ENCODE measurements at regions not wholly inside any gene's neighbourhood (a gene's known extent, or its start where the extent isn't known, plus 50 kb on each side); places are given as distances from the start of the nearest gene placed in this dataset.

- Histone ChIP-seq H3K36me3 (ENCODE audit: control insufficient read depth in 2 of 2, insufficient read depth in 2 of 2, low read length in 1 of 2) (no peaks in the 10 kb centered on the region), H4K20me1 (ENCODE audit: control insufficient read depth, insufficient read depth) (no peaks in the 10 kb centered on the region), H3K9ac (ENCODE audit: control insufficient read depth, insufficient read depth, low read length) (no peak overlapping the region), H3K79me2 (ENCODE audit: control insufficient read depth, insufficient read depth, low read length) (no peaks in the 10 kb centered on the region), H3K27ac (ENCODE audit: control insufficient read depth, insufficient read depth) (no peak overlapping the region), H3K4me1 (ENCODE audit: control insufficient read depth, insufficient read depth, low read length) (no peaks in the 10 kb centered on the region), H2AFZ (ENCODE audit: control insufficient read depth, low read depth, low read length) (no peak overlapping the region), H3K4me3 (no peak overlapping the region), H3K4me2 (ENCODE audit: control insufficient read depth, insufficient read depth) (no peak overlapping the region), H3K9me3 (replicated peaks; ENCODE audit: control insufficient read depth, insufficient read depth, low read length) (no peaks in the 10 kb centered on the region), H3K27me3 (replicated peaks in 1 of 2; ENCODE audit: control insufficient read depth in 2 of 2, insufficient read depth in 2 of 2, low read length in 1 of 2) (no peaks in the 10 kb centered on the region)
- ATAC-seq (no peak), DNase-seq (ENCODE audit: low read depth, low spot score) (no peak), FAIRE-seq (no peak)
- RAD21 ChIA-PET (ENCODE audit: unreplicated experiment) = interaction anchor here (0.5 kb wide), 1 partner anchor 19 kb away, joined by 4 read pairs; no protein-coding TSS in a partner anchor
- CTCF ChIA-PET = no interaction called here
- POLR2A ChIA-PET = no interaction called here
- in situ Hi-C loops (cut with MboI) = no loop called here
- BruUV-seq (replicated peaks) = no TSS peak
- SMC1A ChIA-PET (ENCODE audit: uncharacterized antibody, unreplicated experiment) = interaction anchor here (0.7 to 1.3 kb wide), 2 partner anchors 9 to 18 kb away, joined by 3 read pairs; no protein-coding TSS in a partner anchor
- TF ChIP-seq EED (IDR thresholded peaks at IDR 0.05; ENCODE audit: low read depth) (no peak), SP1 (IDR thresholded peaks at IDR 0.05; ENCODE audit: low read depth, low read length) (no peak), SMAD5 (IDR thresholded peaks at IDR 0.05; ENCODE audit: low read depth) (no peak), ZNF274 (IDR thresholded peaks at IDR 0.05; ENCODE audit: insufficient read depth, insufficient read length) (no peak)
- intact Hi-C loops (cut with micrococcal nuclease; ENCODE audit: unreplicated experiment) = no loop called here
Measured at GRCh38 chr1:70891051-70891843, 156.4 kb downstream of the PTGER3 start.

- DNase-seq (ENCODE audit: low read depth, low spot score) (no peak), FAIRE-seq (no peak), ATAC-seq (no peak)
- H2AFZ ChIP-seq (ENCODE audit: control insufficient read depth, low read depth, low read length) = no peak overlapping the region
- TF ChIP-seq KDM1A (IDR thresholded peaks at IDR 0.05; ENCODE audit: borderline replicate concordance) (no peak), EED (IDR thresholded peaks at IDR 0.05; ENCODE audit: low read depth) (no peak), TBL1XR1 (IDR thresholded peaks at IDR 0.05; ENCODE audit: low read depth, low read length) (no peak), CHD1 (IDR thresholded peaks at IDR 0.05; ENCODE audit: low read depth, low read length) (no peak), ZNF384 (IDR thresholded peaks at IDR 0.05; ENCODE audit: borderline replicate concordance, low read depth, low read length) (no peak), HDAC6 (IDR thresholded peaks at IDR 0.05; ENCODE audit: unreplicated experiment) (no peak), USF2 (IDR thresholded peaks at IDR 0.05; ENCODE audit: borderline replicate concordance, low read depth, low read length) (no peak), STAT3 (IDR thresholded peaks at IDR 0.05; ENCODE audit: low read depth, low read length) (no peak), CHD4 (IDR thresholded peaks at IDR 0.05) (no peak), ATF2 (IDR thresholded peaks at IDR 0.05; ENCODE audit: low read length) (no peak)
- intact Hi-C loops (cut with micrococcal nuclease; ENCODE audit: unreplicated experiment) = no loop called here
- ChIA-PET RAD21 (ENCODE audit: unreplicated experiment) (interaction anchor here (1.3 kb wide), 1 partner anchor 15 kb away, joined by 4 read pairs; no protein-coding TSS in a partner anchor), SMC1A (ENCODE audit: uncharacterized antibody, unreplicated experiment) (interaction anchor here (0.7 to 1.3 kb wide), 2 partner anchors 8 to 19 kb away, joined by 3 read pairs; no protein-coding TSS in a partner anchor), POLR2A (interaction anchor here (0.6 to 0.7 kb wide), 3 partner anchors 219 to 1809 kb away, joined by 3 to 5 read pairs (median 4); no protein-coding TSS in a partner anchor), CTCF (interaction anchor here (0.6 to 1.1 kb wide), 2 partner anchors 11 to 30 kb away, joined by 3 read pairs; no protein-coding TSS in a partner anchor)
- H3K9me3 ChIP-seq (replicated peaks; ENCODE audit: control insufficient read depth, insufficient read depth, low read length) = no peaks in the 10 kb centered on the region
- WGBS (ENCODE audit: insufficient coverage, insufficient replicate concordance, low lambda C conversion rate, missing lambda C conversion rate) = 97% methylated on average over 2 of the region's 2 CpGs
- H4K20me1 ChIP-seq (ENCODE audit: control insufficient read depth, insufficient read depth) = no peaks in the 10 kb centered on the region
- no peaks in the 10 kb centered on the region for H3K4me1 ChIP-seq (ENCODE audit: control insufficient read depth, insufficient read depth, low read length)
- in situ Hi-C loops (cut with MboI) = no loop called here
- H3K4me3 ChIP-seq = no peak overlapping the region
- no peak overlapping the region for H3K27ac ChIP-seq (ENCODE audit: control insufficient read depth, insufficient read depth)
- no peaks in the 10 kb centered on the region for H3K36me3 ChIP-seq (ENCODE audit: control insufficient read depth in 2 of 2, insufficient read depth in 2 of 2, low read length in 1 of 2)
- no peak overlapping the region for H3K4me2 ChIP-seq (ENCODE audit: control insufficient read depth, insufficient read depth)
- no peaks in the 10 kb centered on the region for H3K27me3 ChIP-seq (replicated peaks in 1 of 2; ENCODE audit: control insufficient read depth in 2 of 2, insufficient read depth in 2 of 2, low read length in 1 of 2)
- BruUV-seq (replicated peaks) = no TSS peak
- H3K79me2 ChIP-seq (ENCODE audit: control insufficient read depth, insufficient read depth, low read length) = no peaks in the 10 kb centered on the region
- H3K9ac ChIP-seq (ENCODE audit: control insufficient read depth, insufficient read depth, low read length) = no peak overlapping the region
Measured at GRCh38 chr1:70892140-70892539, 155.5 kb downstream of the PTGER3 start.

All from GM12878 (cell line).